ENCODE measurements at regions not wholly inside any gene's neighbourhood (a gene's known extent, or its start where the extent isn't known, plus 50 kb on each side); places are given as distances from the start of the nearest gene placed in this dataset.
A peak's percentile ranks its signal among the peaks of the same experiment; 100 is the strongest.
"Not testable (repeated sequence)": the region's sequence is repeated elsewhere in the genome, so short reads cannot be mapped to it uniquely, and the experiment has no call there.

DNA sequence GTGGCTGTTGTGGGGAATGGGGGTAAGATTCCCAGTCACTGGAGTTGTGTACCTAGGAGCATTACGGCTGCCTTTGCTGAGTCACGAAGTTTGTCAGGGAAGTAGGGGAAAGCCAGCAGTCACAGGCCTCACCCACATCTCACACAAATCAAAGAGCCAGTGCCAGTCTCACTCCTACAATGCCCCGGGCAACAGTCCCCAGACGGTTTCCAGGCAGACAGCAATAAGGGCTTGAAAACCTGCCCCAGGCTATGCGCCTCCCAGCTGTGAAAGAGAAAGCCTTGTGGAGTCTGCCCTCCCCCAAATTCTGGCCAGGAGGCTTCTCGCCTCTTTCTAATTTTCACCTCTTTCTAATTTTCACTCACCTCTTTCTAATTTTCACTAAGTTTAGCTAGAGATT lies 142.3 kb upstream of the EDNRB start:
- no peak for DNase-seq

DNA sequence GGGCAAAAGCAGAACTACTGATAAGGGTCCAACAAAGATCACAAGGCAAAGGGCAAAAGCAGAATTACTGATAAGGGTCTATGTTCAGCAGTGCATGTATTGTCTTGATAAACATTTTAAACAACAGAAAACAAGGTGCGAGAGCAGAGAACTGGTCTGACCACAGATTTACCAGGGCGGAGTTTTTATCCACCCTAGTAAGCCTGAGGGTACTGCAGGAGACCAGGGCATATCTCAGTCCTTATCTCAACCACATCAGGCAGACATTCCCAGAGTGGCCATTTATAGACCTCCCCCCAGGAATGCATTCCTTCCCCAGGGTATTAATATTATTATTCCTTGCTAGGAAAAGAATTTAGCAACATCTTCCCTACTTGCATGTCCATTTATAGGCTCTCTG lies 138.2 kb upstream of the EDNRB start:
- not testable (repeated sequence) for DNase-seq

DNA sequence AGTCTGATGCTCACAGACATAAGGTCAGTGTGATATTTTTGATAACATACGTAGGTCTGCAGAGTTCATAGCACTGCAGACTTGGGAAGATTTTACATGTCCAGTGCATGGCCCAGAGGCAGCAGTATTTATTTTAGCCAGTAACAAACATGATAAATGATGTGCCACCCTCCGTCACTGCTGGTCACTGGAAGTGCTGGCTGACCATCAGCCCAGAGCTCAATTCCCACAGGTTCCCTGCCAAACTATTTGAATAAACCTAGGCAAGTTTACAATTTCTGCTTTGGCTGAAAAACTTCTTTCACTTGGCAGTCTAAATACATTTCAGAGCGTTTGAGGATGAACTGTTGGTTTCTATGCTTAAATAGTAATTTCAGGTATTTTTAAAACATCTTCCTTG lies 135.5 kb upstream of the EDNRB start:
- no peak for DNase-seq

DNA sequence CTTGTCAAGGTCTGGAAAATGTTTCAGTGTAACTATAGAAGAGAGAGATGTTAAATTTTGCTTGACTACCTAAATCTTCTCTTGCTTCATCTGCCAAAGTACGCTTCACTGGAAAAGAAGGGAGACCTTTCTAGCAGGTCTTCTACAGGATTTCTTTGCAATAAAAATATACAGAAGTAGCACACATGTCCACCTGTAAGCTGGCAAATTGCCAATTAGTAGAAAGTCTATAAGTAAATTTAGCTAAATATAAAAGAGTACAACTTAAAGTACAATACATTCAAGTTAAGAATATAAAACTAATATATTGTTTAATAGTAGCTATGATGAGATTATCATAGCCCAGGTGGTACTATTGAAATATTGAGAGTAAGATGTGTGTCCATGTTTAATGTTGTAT lies 128.5 kb upstream of the EDNRB start:
- no peak for DNase-seq

DNA sequence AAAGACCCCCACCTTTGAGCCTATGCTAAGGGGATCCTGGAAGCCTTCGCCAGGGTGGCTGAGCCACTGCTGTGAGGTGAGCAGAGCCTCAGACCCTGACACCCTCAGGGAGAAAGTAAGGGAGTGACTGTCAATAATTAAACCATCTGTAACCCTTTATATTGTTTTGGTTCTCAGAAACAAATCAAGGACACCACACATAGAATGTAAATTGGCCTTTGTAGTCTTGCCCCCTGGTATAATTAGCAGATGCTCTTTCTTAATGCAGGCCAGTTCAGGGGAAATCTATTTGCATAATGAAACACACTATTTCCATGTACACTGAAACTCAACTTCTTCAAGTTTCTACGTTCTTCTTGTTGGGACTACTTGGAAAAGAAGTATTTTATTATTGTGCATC lies 127.7 kb upstream of the EDNRB start:
- no peak for DNase-seq

DNA sequence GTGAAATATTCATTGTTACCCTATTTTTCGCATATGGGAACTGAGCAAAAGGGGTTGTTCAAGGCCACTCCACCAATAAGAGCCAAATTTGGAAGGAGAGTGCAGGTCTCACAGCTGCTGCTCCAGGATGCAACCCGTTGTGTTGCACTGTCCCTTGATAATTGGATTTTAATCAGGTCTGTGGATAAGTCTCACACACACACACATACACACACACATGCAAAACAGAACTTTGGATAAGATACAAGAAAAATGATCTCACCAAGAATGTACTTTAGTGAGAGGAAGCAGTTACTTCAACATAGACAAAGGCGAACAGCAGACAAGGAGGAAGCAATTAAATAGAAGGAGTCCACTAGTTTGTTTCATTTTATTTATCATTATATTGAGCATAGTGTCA lies 127.3 kb upstream of the EDNRB start:
- no peak for DNase-seq

DNA sequence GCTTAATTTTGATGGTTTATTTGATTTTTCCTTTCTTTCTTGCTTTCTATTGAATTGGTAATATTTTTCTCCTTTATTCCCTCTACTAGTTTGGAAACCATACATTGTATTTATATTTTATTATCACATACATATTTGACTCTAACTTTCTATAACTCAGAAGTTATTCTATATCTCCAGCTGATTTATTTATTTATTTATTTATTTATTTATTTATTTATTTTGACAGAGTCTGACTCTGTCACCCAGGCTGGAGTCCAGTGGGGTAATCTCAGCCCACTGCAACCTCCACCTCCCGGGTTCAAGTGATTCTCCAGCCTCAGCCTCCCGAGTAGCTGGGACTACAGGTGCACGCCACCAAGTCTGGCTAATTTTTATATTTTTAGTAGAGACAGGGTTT lies 122.7 kb upstream of the EDNRB start:
- DNase-seq, result not testable (repeated sequence)

DNA sequence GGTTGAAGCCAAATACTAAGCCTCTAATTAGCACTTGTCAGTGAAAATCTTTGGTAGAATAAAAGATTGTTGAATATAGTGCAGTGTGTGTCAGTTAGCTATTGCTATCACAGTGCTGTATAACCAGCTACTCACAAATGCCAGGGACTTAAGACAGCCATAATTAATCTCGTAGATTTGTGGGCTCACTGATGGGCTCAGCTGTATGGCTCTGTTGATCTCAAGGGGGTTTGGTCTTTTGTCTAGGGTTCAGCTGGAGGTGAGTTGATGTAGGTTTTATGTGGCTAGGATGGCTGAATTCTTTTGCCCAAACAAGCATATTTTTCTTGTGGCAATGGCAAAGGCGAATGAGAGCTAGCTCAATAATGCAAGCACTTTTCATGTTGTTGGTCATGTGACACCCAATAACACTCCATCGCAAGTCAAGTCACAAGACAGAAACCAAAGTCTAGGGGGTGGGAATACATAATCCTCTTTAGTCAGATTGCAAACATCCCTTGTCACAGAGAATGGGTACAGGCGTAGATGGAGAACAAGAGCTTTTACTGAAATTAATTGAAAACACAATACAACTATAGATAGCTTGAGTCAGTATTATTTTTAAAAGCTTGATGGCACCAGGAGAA lies 121.7 kb upstream of the EDNRB start:
- no peak for DNase-seq

DNA sequence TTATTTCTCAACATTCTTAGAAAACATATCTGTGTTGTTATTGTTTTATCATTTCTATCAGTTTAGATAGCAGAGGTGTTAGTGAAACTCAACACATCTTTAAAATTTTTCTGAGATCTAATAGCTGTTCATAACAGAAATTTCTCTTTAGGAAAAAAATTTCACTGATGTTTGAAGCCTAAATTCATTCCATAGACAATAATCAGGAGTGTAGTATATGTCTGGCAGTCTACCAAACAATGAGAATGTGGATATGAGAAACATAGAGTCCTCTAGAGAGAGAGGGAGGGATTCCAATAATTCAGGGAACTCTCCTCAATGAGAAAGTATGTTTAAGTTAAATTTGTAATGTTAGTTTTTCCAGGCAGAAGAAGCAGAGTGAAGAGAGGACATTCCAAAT lies 118.2 kb upstream of the EDNRB start:
- no peak for DNase-seq

DNA sequence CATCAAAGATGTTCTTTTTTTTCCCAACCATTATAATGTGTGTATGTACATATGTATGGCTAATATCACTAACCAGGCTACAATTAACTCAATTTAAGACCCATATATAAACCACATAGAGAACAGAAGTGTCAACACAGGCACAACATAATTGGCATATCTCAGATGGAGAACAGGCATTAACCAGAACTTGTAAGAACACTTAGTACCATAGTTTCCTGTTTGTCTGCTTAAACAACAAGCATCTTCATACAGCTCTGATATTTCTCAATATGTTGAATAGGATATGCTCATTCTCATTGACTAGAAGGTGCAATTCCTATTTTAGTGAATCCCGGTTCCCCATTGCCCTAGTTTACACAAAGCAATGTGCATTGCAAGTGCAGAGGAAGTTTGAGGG lies 116.9 kb upstream of the EDNRB start:
- DNase-seq, result peak in 1 of 2 experiments; percentile 28

DNA sequence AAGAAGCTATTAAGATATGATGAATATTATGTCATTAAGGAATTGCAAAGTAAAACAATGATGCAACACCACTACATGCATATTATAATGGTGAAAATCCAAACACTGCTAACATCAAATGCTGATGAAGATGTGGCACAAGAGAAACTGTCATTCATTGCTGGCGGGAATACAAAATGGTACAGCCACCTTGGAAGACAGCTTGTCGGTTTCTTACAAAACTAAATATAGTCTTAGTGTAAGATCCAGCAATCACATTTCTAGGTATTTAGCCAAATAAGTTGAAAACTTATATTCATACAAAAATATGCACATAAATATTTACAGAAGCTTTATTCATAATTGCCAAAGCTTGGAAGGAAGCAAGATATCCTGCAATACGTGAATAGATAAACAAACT lies 114.9 kb upstream of the EDNRB start:
- no peak for DNase-seq

DNA sequence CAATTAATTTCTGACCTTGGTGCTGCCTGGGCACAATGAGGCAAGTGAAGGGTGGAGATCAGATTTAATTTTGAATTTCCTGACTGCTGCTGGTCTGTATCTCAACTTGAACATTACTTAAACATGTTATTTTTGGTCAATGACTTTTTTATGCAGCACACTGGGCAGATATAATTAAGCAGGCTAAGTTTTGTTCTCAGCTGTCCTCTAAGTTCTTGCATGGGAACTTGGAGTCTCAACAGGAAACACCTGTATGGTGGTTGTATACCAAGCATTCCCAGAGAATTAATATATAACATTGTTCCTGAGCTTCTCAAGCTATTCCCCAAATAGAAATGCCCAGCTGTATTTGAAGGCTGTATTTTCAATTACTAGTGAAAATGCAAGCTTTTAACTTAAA lies 113.5 kb upstream of the EDNRB start:
- DNase-seq, result no peak

DNA sequence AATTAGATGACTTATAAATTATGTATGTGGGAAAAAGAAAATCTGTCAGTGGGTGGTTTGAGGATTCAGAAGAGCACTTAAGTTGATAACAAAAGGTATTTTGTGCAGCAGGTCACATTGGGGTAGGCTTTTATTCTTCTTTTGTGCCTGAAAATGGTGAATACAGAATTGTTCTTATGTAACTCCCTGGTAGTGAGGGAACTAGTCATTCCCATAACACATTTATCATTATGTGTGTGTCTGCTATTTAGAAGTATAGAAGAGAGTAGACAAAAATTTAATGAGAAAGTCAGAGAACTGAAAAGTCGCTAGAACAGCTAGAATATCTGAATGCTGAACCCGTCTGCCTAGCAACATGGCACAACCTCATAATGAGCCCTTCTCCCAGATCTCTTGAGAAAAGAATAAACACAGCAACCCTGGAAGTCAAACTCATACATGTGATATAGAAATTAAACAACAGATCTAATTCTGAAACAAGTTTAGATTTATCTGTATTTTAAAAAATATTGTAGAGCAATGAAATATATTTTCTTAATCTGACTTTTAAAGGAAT lies 111.8 kb upstream of the EDNRB start:
- no peak for DNase-seq

DNA sequence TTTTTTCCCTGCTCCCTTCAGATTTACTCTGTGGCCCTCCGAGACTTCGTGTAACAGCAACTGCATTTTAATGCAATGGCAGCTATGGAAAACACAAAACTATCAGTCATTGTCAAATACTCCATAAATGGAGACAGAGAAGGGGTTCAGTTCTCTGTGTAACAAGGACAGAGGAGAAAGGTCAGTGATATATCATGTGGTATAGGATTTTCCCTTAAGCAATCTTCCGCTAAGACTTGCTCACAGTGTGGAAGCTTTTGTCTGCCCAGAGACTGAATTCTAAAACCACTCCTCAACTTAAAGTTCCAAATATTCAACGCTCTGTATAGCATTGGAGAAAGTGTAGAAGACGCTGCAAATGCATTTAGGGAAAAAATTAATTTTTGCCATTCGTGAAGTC lies 111.3 kb upstream of the EDNRB start:
- no peak for DNase-seq

DNA sequence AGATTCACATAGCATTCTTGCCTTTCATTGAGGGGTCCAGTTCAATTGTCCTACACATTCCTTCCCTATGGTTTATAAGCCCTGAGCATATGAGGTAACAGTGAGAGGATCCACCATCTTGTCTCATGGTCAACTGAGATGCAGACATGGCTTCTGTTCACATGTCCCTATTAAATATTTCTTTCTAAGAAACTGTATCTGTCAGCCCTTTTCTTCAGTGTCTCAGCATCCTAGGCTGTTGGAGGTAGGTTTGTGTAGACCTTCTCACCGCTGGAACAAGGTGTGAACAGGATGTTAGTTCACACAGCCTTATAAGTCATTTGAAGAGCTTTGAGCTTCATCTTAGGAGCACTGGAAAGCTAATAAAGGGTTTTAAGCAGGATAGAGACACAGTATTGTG lies 110.3 kb upstream of the EDNRB start:
- no peak for DNase-seq

DNA sequence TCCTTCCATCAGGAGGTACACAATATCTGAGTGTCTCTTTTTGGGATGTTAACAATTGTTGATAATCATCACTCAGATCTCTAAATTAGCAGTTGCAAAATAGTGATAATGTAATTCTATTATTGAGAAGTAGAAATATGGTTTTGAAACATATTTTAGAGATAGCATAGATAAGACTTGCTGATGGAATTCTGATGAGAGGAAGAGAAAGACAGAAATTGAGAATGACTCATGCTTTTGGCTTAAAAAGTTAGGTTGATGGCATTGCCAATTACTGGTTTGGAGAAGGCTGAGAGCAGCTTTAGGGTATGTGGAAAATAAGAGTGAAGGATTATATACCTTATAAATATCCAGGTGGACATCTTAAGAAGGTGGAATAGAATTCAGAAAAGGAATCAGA lies 106.4 kb upstream of the EDNRB start:
- DNase-seq, result no peak

DNA sequence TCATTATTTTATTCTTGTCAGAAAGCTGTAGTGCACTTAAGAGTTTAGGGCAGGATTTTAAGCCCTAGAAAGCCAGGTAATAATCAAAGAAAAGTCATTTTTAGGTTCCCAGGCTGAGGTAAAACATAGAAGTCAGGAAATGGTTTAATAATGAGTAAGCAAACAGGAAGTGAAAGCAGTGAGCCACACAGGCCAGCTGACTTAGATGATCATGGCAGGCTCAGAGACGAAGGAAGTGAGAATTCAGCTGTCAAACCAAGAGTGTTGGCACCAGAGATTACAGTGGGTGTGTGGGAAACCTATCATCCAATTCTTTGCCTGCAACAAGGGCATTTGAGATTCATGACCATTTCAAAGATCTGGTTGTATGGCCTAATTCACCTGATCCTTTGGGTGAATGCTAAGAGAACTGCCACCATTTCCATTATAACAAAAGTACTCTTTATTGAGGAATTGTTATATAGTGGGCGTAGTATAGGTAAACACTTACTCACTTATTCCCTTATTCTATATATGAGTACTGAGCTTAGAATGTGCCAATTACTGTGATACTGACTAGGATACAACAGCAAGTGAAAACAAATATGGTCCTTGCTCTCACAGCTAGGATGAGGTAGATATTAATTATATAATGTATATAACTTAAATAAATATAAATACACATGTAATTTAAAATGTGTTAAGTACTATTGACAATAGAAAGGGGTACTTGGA lies 103.7 kb upstream of the EDNRB start:
- DNase-seq, result no peak

DNA sequence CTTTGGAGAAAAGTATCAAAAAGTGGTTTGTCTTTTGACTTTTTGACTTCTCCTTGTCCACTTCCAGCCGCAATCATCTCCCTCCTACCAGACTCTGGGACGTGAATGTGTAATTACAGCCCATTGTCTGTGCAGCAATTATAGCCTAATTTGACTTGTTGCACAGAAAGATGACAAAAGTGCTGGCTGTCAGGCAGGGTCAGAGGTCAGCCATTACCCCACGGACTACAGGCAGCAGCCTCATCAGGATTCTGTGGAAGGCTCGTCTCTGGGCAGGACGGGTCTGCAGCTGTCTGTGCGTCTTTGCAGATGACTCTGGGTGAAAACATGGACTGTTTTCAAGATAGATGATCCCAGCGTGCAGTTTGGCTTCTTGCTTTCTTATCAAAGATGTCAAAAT lies 102.2 kb upstream of the EDNRB start:
- DNase-seq, result peak in 1 of 2 experiments; percentile 21

DNA sequence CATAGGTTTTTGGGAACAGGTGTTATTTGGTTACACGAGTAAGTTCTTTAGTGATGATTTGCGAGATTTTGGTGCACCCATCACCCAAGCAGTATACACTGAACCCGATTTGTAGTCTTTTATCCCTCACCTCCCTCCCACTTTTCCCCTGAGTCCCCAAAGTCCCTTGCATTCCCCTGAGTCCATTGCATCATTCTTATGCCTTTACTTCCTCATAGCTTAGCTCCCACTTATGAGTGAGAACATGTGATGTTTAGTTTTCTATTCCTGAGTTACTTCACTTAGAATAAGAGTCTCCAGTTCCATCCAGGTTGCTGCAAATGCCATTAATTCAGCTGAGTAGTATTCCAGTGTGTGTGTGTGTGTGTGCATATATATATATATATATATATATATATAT lies 97.2 kb upstream of the EDNRB start:
- DNase-seq, result no peak

DNA sequence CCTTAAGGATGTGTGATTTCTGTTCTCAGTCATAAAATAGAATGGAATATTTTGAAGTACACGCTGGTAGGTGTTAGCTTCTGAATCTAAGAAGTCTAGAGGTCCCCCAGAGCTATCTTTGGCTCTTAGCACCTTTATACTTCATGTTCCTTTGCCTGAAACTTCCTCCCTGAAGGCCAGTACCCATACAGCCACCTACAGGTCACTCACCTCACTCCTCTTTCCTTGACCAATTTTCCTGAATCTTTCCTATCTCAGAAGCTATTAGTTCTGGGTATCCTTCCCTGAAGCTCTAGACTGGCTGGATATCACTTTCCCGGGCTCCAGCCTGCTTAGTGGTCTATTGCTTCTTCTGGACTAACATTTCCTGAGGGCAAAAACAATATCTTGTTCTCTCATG lies 93.4 kb upstream of the EDNRB start:
- no peak for DNase-seq

DNA sequence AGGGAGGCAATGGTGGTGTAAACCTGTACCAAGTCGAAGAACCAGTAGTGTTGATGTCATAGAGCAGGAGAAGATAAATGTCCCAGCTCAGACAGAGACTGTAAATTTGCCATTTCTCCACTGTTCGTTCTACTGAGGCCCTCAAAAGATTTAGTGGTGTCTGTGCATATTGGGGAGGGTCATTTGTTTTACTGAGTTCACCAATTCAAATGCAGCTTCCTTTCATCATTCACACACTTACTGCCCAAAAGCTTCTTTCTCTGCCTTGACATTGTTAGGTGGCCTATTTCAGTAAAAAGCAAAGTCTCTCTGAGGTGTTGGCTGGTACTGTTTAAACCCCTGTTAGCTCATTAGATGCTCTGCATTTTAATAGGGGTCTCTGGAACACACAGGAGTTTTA lies 86.2 kb upstream of the EDNRB start:
- DNase-seq, result no peak

DNA sequence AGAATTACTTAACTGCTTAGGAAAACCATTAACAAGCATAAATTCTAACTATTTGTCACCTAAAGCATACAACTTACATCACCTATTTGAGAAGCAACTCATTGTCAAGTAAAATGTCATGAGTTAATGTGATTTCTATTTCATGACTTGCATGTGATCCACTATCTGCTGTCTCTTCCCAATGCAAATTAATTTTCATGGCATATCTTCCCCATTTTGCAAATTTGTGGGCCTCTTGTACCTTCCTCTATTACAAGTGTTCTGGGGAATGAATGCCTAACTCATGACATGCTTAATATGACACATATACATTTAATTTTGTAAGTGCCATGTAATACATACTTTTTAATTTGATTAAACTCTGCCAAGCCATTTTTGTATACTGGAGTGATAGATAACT lies 81.1 kb upstream of the EDNRB start:
- DNase-seq, result no peak

DNA sequence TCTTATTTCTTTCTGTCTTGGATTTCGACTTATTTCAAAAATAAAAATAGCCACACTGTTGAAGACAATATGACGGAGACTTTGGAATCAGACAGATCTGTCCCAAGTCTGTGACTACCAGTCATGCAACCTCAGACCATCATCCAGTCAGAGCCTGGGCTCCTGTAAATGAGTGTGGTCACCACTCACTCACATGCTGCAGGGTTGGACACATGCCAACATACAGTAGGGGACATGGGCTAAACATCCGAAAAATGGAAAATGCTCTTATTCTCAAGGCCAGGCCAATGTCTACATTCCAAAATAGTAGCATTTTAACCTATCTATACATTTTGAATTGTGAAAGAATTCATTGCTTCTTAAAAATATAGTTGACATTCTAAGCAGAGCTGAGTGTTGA lies 75.5 kb upstream of the EDNRB start:
- no peak for DNase-seq

DNA sequence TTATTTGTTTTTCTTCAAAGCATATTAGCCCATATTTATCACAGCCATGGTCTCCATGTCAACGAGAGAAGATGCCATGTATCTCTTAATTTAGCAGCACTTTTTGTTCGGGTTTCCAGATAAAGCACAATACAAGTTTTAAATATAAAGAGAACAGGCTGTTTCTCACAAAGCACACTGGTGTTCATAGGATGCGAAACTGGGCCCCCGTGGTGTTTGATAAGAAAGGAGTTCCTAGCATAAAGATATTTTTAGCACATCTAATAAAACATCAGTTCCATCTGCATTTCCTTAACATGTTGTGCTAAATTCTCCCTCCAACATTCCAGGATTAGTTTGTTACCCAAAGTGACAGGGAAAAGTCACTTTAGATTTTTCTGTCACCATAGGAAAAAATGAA lies 72.4 kb upstream of the EDNRB start:
- DNase-seq, result no peak

DNA sequence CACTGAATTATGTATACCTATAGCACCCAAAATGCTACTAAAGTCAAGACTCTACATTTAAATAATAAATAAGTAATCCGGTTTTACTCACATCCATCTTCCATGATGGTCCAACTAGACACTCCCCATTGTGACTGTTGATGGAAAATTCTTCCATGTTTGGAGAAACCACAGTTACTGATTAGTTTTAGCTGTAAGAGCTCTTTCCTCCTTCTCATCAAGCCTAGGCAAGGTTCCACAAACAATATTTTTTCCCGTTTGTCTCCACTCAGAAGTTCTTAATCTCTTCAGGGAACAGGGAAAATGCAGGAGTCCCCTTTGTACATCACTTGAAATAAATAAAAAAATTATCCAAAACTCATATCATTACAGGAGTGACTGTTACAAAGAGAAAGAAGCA lies 70.7 kb upstream of the EDNRB start:
- DNase-seq, result no peak
